A673 (cell line): ENCODE measurements at regions not wholly inside any gene's neighbourhood (a gene's known extent, or its start where the extent isn't known, plus 50 kb on each side); places are given as distances from the start of the nearest gene placed in this dataset.

Source experiments
- EZH2 ChIP-seq: fragments of 200-600 bp; sonication (generic); IDR thresholded peaks from 2 replicates; pipeline ENCODE4 v1.6.1; 2017; ENCODE audit warnings: borderline replicate concordance, low read depth, mild to moderate bottlenecking, mixed read lengths, antibody characterized with exemption, low read length; ENCODE audit not compliant: poor library complexity, severe bottlenecking
- TF ChIP-seq, protein P1 (sequence below): fragments of 300-800, 200-600 bp; sonication (generic); conservative IDR thresholded peaks from 2 replicates; pipeline ENCODE4 v1.5.1; 2017; ENCODE audit warnings: low read depth, mild to moderate bottlenecking, antibody characterized with exemption, low read length, moderate library complexity, mixed read lengths

GRCh38 chr5:89662499-89662898 lies 747.1 kb downstream of the CETN3 start:
- no peak for TF ChIP-seq EZH2
- TF ChIP-seq, protein P1, sequence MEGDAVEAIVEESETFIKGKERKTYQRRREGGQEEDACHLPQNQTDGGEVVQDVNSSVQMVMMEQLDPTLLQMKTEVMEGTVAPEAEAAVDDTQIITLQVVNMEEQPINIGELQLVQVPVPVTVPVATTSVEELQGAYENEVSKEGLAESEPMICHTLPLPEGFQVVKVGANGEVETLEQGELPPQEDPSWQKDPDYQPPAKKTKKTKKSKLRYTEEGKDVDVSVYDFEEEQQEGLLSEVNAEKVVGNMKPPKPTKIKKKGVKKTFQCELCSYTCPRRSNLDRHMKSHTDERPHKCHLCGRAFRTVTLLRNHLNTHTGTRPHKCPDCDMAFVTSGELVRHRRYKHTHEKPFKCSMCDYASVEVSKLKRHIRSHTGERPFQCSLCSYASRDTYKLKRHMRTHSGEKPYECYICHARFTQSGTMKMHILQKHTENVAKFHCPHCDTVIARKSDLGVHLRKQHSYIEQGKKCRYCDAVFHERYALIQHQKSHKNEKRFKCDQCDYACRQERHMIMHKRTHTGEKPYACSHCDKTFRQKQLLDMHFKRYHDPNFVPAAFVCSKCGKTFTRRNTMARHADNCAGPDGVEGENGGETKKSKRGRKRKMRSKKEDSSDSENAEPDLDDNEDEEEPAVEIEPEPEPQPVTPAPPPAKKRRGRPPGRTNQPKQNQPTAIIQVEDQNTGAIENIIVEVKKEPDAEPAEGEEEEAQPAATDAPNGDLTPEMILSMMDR = no peak
